Muscle of leg (tissue), 3 donors: ENCODE measurements at regions not wholly inside any gene's neighbourhood (a gene's known extent, or its start where the extent isn't known, plus 50 kb on each side); places are given as distances from the start of the nearest gene placed in this dataset.

Source experiments
- DNase-seq: peaks from one replicate; pipeline ENCODE4 v3.0.0; 2013
- H3K27ac ChIP-seq: one replicate; pipeline ENCODE4 v1.5.1; 2013; ENCODE audit warnings: mild to moderate bottlenecking, low read length, control low read depth
- H3K27me3 ChIP-seq: one replicate; pipeline ENCODE4 v1.6.1; 2013; ENCODE audit warnings: low read length; ENCODE audit not compliant: control insufficient read depth, insufficient read depth
- H3K36me3 ChIP-seq: one replicate; pipeline ENCODE4 v1.6.1; 2013; ENCODE audit warnings: low read length; ENCODE audit not compliant: control insufficient read depth, insufficient read depth
- H3K4me1 ChIP-seq: one replicate; pipeline ENCODE4 v1.6.1; 2013; ENCODE audit warnings: low read length; ENCODE audit not compliant: control insufficient read depth, insufficient read depth
- H3K4me3 ChIP-seq: one replicate; pipeline ENCODE4 v1.5.1; 2013; ENCODE audit warnings: low read length, control low read depth
- H3K9me3 ChIP-seq: replicated peaks from 2 replicates; pipeline ENCODE4 v1.6.1; 2013; ENCODE audit warnings: low read depth, low read length; ENCODE audit not compliant: control insufficient read depth
- WGBS: methylation state at CpG from one replicate; pipeline ENCODE4 v1.1.5; 2013; ENCODE audit warnings: missing lambda C conversion rate; ENCODE audit not compliant: insufficient coverage; 5-methylcytosine and 5-hydroxymethylcytosine counted together

DNA sequence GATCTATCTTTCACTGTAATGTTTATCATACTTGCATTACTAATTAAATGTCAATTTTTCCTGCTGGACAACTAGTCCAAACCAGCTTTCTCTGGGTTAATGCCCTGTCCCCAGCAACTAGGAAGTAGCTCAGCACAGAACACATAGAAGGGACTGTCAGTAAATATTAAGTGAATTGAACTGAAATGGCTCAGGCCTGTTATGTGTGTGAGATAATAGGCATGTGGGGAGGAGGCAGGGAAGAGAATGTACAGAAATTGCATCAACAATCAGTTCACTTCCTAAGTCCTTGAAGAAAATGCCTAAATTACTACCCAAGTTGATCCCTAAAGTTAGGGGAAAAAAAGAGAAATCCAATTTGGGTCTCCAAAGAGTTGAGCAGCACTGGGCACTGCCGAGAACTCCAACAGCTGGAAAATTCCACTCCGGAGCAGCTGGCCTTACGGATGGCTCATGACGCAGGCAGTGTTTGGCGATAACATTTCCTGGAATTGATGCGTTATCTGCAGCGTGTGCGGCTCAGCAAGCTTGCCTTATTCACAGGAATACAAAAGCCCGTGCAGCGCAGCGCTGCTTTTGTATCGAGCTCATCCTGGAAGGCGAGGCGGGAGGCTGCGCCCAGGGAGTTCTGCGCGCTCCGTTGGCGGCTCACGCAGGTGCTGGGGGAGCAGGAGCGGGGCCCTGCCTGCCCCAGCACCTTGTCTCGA is 297.3 kb upstream of the LCORL start:
- WGBS, result 27% methylated on average over 22 of the region's 22 CpGs
- H3K27ac ChIP-seq, result peak overlapping the region; percentile 70
- H3K4me1 ChIP-seq, result peaks cover 2% of the 10 kb centered on the region
- H3K27me3 ChIP-seq, result no peaks in the 10 kb centered on the region
- no peaks in the 10 kb centered on the region for H3K9me3 ChIP-seq
- DNase-seq, result peak; percentile 79
- no peak overlapping the region for H3K4me3 ChIP-seq
- H3K36me3 ChIP-seq, result no peaks in the 10 kb centered on the region

DNA sequence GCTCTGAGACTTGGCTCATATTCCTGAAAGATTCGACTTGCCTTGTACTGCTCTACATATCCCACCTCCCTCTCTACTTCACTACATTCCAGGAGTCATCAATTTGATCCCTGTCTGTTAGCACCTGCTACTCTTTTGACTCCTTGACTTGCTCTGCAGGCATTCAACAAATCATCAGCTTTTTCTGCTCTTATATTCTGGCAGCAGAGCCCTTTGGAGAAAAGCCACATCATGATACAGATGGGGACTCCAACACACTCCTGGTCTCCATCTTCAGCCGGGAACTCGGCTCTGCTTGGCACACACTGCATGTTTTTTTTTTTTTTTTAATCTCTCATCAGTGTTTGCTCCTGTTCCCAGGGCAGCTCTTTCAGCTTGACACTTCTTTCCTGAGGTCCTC is 293.2 kb upstream of the LCORL start:
- Histone ChIP-seq H3K27ac (no peak overlapping the region), H3K36me3 (no peaks in the 10 kb centered on the region), H3K4me1 (peaks cover 2% of the 10 kb centered on the region), H3K27me3 (no peaks in the 10 kb centered on the region), H3K4me3 (no peak overlapping the region), H3K9me3 (no peaks in the 10 kb centered on the region)
- WGBS, result 66% methylated on average over 3 of the region's 3 CpGs
- DNase-seq, result no peak

DNA sequence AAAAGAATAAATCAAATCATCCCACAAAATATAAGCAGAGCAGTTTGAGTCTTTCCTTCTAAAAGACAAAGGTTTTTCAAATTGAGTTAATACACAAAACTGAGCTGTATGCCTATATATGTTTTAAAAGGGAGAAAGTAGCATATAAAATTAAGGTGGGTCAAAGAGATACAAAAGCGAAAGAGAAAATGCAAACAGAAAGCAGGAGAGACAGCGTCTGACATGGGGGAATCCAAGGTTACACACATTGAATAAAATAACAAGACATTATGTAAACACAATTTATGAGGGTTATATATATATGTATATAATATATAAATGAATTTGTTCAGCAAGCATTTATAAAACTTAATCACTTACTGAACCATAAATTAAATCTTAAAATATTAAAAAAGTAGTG is 276.1 kb upstream of the LCORL start:
- Histone ChIP-seq H3K9me3 (no peaks in the 10 kb centered on the region), H3K4me3 (no peak overlapping the region), H3K27ac (no peak overlapping the region), H3K27me3 (no peaks in the 10 kb centered on the region), H3K36me3 (no peaks in the 10 kb centered on the region), H3K4me1 (no peaks in the 10 kb centered on the region)
- no CpG with 5 or more reads among the region's 2 CpGs for WGBS
- DNase-seq, result no peak

DNA sequence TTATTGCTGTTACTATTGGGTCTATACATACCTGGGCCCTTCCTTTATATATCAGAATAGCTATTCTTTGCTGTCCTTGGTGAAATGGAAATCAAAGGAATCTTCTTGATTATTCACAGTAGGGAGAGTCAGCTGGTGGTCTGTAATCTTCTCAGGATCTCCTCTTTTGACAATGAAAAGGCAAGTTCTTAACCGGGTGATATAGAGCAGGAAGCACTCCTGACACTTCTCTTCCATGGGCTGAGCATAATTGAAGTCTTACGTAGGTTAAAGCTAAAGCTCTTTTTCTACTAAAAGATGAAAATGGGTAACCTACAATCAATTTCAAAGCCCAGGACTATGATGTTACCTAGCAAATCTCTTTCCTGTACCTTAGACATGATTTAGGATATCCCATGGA is 274.9 kb upstream of the LCORL start:
- no peak overlapping the region for H3K4me3 ChIP-seq

DNA sequence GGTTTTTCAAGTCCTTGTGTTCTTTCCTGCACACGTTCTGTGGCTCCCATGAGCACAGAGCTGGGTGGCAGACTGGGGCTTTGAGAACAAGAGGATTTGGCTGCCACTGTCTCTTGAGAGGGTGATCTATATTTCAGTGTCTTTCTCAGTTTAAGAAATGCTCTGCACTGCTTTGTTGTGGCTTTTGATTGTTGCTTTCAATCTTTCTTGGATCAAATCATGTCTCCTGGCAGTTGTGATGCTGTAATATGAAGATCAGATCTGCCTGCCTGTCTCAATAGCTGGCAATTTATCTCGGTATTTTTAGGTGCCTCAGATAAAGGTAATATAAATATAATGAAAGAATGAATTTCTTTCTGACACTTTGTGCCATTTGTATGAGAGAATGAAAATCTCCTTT is 273.3 kb upstream of the LCORL start:
- no peak overlapping the region for H3K27ac ChIP-seq
- 20% methylated on average over 1 of the region's 2 CpGs for WGBS
- H3K9me3 ChIP-seq, result no peaks in the 10 kb centered on the region
- H3K4me3 ChIP-seq, result no peak overlapping the region
- H3K36me3 ChIP-seq, result no peaks in the 10 kb centered on the region
- no peak for DNase-seq
- no peaks in the 10 kb centered on the region for H3K27me3 ChIP-seq
- H3K4me1 ChIP-seq, result no peaks in the 10 kb centered on the region

More for the DNA sequence above, 274.9 kb upstream of the LCORL start:
- DNase-seq, result no peak
- H3K36me3 ChIP-seq, result no peaks in the 10 kb centered on the region
- H3K4me1 ChIP-seq, result no peaks in the 10 kb centered on the region
- H3K27ac ChIP-seq, result no peak overlapping the region
- no CpG with 5 or more reads among the region's 2 CpGs for WGBS
- H3K27me3 ChIP-seq, result no peaks in the 10 kb centered on the region
- H3K9me3 ChIP-seq, result no peaks in the 10 kb centered on the region

DNA sequence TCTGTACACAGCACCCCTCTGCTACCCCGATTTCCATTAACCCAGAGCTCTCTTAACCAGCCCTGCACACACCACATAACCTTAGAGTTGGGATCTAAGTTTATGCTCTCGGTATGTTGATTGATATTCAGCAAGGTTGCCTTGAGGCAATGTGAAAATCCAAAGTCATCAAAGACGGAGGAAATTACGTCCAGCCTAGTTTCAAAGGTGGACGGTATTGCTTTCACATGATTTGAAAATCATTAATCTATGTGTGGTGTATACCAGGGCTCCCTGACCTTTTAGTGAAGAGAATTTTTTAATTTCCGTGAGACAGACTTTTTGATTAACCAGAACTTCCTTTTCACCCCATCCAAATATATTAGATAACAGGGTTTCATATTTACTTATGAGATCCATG is 272.5 kb upstream of the LCORL start:
- H3K4me3 ChIP-seq, result no peak overlapping the region
- H3K9me3 ChIP-seq, result no peaks in the 10 kb centered on the region
- no peaks in the 10 kb centered on the region for H3K4me1 ChIP-seq
- H3K27me3 ChIP-seq, result no peaks in the 10 kb centered on the region
- no peaks in the 10 kb centered on the region for H3K36me3 ChIP-seq
- WGBS, result no CpG with 5 or more reads among the region's 6 CpGs
- H3K27ac ChIP-seq, result no peak overlapping the region
- DNase-seq, result no peak

DNA sequence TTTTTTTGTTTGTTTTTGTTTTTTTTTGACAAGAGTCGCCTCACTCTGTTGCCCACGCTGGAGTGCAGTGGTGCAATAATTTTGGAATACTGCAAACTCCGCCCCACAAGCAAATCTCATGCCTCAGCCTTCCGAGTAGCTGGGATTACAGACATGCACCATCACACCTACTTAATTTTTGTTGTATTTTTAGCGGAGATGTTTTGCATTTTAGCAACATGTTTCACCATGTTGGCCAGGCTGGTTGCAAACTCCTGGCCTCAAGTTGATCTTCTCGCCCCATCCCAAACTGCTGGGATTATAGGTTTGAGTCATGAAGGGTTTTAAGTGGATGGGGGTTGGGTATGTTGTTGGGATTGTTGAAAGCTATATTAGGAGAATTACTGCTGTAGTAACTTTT is 270.9 kb upstream of the LCORL start:
- H3K27me3 ChIP-seq, result no peaks in the 10 kb centered on the region
- no peak overlapping the region for H3K4me3 ChIP-seq
- no peaks in the 10 kb centered on the region for H3K4me1 ChIP-seq
- 83% methylated on average over 1 of the region's 6 CpGs for WGBS
- no peaks in the 10 kb centered on the region for H3K9me3 ChIP-seq
- H3K36me3 ChIP-seq, result no peaks in the 10 kb centered on the region
- H3K27ac ChIP-seq, result no peak overlapping the region
- DNase-seq, result no peak

DNA sequence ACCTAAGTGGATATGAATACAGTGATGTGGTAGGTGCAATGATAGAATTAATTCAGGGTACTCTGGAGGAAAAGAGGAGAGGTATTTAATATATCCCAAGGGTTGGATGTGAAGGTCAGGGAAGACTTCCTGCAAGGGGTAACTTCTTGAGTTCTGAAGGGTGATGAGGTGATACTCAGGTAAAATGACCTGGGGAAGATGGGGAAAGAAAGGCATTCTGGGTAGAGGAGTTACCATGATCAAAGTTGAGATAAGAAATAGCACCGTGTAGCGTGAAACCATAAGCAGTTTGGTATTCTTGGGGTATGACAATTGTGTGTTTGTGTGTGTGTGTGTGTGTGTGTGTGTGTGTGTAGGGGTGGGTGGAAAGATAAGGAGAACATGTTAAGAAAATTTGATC is 270.4 kb upstream of the LCORL start:
- WGBS, result 94% methylated on average over 2 of the region's 2 CpGs
- no peak overlapping the region for H3K27ac ChIP-seq
- H3K27me3 ChIP-seq, result no peaks in the 10 kb centered on the region
- no peaks in the 10 kb centered on the region for H3K9me3 ChIP-seq
- DNase-seq, result no peak
- H3K4me1 ChIP-seq, result no peaks in the 10 kb centered on the region
- no peak overlapping the region for H3K4me3 ChIP-seq
- H3K36me3 ChIP-seq, result no peaks in the 10 kb centered on the region

DNA sequence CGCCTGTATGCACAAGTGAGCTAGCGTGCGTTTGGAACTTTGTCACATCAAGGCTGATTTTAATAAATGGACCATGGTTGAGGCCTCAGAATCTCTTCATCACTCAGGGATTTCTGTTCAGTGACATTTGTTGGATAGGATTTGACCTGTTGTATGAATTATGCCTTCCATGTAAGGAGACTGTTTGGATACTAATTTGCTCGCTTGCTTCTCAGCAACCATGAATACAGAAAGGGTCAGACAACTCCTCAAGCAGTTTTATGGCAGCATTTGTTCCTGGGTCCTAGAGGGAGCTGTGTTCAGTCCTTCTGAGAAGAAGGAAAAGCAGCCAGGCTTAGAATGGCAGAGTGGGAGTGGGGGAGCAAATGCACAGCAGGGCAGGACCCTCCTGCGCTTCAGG is 269.7 kb upstream of the LCORL start:
- WGBS, result 66% methylated on average over 4 of the region's 5 CpGs
- Histone ChIP-seq H3K9me3 (no peaks in the 10 kb centered on the region), H3K4me1 (no peaks in the 10 kb centered on the region), H3K27ac (no peak overlapping the region), H3K36me3 (no peaks in the 10 kb centered on the region), H3K27me3 (no peaks in the 10 kb centered on the region), H3K4me3 (no peak overlapping the region)
- no peak for DNase-seq

DNA sequence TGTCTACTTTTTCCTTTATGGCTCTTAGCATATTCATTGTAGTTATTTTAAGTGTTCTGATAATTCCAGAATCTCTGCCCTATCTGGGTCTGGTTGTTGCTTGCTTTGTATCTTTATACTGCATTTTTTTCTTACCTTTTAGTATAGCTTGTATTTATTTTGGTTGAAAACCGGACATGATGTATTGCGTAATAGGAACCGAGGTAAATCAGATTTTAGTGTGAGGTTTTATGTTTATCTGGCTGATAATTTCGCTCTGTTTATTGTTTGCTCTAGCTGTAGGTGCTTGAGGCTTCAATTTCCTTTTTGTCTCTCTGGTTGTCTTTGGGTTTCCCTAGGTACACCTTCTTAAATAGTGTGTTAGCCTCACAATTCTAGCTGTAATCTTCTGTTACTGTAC is 263.8 kb upstream of the LCORL start:
- no peak overlapping the region for H3K4me3 ChIP-seq
- no peak overlapping the region for H3K27ac ChIP-seq
- no peaks in the 10 kb centered on the region for H3K36me3 ChIP-seq
- no CpG with 5 or more reads among the region's 4 CpGs for WGBS
- no peaks in the 10 kb centered on the region for H3K4me1 ChIP-seq
- H3K9me3 ChIP-seq, result peaks cover 5% of the 10 kb centered on the region
- no peaks in the 10 kb centered on the region for H3K27me3 ChIP-seq
- no peak for DNase-seq

DNA sequence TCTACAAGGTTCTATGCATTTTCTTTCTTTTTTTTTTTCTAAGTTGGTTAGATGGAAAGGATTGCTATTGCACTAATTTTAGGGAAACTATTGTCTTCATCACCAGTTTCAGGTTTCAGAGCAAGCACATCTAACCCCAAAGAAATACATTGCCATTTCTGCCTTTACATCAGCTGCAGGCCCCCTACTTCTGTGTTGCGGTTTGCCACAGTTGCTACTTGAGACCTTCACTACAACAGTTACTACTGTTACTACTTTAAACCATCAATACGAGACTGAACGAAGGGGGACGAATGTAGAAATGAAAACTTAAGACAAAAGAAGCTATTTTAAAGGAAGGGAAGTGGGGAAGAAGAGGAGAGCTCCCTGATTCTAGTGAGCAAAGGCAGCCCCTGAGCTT is 256.7 kb upstream of the LCORL start:
- H3K27ac ChIP-seq, result no peak overlapping the region
- no peak overlapping the region for H3K4me3 ChIP-seq
- peaks cover 3% of the 10 kb centered on the region for H3K9me3 ChIP-seq
- H3K27me3 ChIP-seq, result no peaks in the 10 kb centered on the region
- no peaks in the 10 kb centered on the region for H3K4me1 ChIP-seq
- no peaks in the 10 kb centered on the region for H3K36me3 ChIP-seq
- DNase-seq, result no peak
- WGBS, result no CpG with 5 or more reads among the region's 4 CpGs
